EL (cell line): ENCODE measurements at regions not wholly inside any gene's neighbourhood (a gene's known extent, or its start where the extent isn't known, plus 50 kb on each side); places are given as distances from the start of the nearest gene placed in this dataset.
"Not testable (repeated sequence)": the region's sequence is repeated elsewhere in the genome, so short reads cannot be mapped to it uniquely, and the experiment has no call there.

Experiments used
- DNase-seq: peaks from one replicate; pipeline ENCODE4 v3.0.0-alpha.2; 2016

GRCh38 chr10:21048068-21048467 is 151.0 kb upstream of the NEBL start:
- DNase-seq: no peak

- no peak for DNase-seq
Observed at GRCh38 chr10:21047511-21047910, 150.4 kb upstream of the NEBL start.

- no peak for DNase-seq
Observed at GRCh38 chr10:21047096-21047495, 150.0 kb upstream of the NEBL start.

DNA sequence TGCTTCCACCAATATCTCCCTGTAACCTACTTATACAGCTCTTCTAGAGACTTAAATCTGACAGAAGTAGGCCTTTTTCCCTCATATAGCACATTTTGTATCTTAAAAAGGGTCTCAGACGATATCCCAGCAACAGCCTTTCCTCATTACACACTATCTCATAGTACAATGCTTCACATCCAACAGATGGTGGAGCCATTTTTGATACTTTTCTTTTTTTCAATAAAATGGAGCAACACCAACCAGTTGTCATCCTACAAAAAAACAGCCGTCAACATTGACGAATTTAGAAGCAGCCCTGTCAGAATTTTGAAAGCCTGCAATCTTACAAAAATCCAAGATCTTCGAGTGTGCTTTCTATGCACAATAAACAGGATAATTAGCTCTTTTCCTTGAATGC is 145.9 kb upstream of the NEBL start:
- DNase-seq: no peak

GRCh38 chr10:21042536-21042935 is 145.4 kb upstream of the NEBL start:
- DNase-seq: no peak

GRCh38 chr10:21041763-21042458 is 144.8 kb upstream of the NEBL start:
- DNase-seq: no peak

DNA sequence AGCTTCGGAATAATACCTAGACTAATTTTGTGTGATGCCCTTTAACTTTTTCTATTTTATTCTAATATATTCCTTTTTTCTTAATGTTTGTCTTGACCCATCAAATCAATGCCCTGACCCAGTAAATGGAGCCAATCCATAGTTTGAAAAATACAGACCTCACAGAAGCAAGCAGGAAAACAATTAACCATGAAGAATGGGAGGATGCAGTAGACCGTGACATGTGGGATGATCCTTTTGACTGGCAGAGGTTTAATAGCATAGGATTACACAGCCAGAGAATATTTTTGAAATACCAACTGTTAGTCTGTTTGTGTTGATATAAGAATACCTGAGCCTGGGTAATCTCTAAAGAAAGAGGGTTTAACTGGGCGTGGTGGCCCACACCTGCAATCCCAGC is 142.6 kb upstream of the NEBL start:
- DNase-seq: no peak

DNA sequence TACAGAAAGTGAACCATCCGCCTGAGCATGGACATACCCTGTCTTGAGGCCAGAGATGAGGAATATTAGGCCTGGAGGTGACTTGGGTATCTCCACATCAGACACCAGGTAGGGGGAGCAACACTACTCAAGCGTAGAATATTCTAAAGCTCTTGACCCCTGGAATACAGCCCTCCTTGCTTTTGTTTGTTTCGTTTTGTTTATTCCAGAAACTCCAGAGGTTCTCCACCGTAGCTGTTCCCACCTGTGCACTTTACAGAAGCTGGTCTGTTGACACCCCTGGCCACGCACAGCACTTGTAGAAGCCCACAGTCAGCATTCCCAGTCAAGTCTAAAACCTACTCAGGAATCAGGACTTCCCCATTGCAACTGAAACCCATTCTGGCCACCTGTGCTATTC is 139.6 kb upstream of the NEBL start:
- DNase-seq: no peak

GRCh38 chr10:21034770-21035169 is 137.7 kb upstream of the NEBL start:
- not testable (repeated sequence) for DNase-seq

DNA sequence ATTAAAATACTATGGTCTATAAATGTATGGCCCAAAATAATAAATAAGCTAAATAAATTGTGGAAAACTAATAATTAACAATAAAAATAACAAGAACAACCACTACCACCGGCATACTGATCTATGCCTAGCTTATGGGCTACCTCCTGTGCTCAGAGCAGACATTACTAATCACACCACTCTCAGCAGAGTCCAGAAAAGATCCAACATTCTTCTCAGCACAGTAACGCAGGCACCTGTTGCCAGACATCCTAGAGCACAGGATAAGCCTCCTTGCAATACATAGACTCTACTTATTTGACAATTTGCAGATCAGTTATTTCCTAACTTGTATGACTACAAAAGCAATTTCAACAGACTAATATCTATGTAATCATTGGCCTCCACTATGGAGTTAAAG is 137.1 kb upstream of the NEBL start:
- DNase-seq: no peak

- no peak for DNase-seq
Observed at GRCh38 chr10:21032587-21033319, 135.6 kb upstream of the NEBL start.

DNA sequence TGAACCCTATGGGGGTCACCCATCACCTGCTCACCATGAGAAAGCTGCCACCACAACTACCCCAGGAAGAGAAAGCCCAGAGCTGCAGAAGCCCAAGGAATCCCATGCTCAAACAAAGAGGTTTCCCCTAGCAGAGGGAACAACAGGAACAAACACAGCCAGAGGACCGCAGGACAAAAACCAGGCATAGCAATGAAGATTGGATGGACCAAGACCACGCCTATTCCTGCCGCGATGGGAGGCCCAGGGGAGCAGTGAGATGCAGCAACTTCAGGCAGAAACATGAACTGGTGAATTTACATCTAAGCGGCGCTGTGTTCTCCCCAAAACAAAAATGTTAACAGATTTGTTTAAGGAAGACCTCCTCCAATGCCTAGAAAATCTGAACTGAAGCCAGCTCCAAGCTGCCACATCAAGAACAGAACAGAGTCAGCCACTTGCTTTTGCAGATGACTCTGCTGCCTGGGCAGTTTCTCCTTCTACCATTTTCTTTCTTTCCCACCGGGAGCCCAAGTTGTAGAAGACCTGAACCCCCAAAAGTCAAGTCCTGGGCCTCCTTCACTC is 134.2 kb upstream of the NEBL start:
- DNase-seq: no peak

- no peak for DNase-seq
Observed at GRCh38 chr10:21030091-21030490, 133.0 kb upstream of the NEBL start.

DNA sequence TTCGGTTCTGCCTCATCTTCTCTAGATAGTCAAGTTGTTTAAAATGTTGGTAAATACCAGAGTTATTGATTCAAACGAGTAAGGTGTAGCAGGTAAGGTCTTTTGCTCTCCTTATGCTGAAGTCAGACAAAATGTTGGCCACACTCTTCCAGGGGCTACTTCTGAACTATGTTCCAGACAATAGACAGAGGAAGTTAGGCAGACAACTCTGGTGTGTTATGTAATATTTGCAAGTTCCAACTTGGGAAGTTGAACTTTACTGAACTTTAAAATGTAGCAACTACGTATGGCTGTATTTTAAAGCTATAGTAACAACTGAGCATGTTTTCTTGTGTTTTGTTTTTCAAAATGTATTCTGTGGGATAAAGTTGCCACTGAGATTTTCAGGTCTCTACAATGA is 125.7 kb upstream of the NEBL start:
- no peak for DNase-seq

DNA sequence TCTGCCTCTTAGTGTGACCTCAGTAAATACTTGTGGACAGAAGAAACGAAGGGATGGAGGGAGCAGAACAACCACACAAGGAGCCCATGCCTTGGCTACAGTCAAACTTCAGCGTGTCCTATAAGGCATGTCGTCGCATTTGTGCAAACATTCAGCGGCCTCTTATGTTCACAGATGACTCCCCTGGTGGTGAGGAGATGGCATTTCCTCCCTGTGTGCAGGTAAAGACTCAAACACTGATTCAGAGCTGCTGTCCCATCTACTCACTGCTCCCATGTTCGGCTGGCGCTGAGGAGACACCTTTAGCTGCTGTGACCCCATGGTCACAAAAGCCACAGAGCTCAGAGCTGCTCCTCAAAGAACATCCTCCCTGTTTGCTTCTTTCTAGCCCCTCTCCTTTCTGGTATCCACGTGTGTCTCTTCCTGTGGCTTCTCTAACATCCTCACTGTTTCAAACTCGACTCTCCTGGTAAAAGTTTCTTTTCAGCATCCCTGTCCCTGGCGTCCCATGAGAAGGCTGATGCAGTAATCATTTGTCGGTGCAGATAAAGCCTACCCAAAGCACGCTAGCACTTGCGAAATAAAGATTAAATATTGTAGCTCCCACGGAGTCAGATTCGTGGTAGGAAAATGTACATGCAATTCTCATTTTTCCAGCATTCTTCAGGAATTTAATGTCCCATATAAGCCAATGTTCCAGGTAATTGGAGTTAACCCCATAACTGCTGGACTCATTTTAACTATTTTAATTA is 124.9 kb upstream of the NEBL start:
- DNase-seq: no peak

- DNase-seq: no peak
Observed at GRCh38 chr10:21021231-21021630, 124.1 kb upstream of the NEBL start.

DNA sequence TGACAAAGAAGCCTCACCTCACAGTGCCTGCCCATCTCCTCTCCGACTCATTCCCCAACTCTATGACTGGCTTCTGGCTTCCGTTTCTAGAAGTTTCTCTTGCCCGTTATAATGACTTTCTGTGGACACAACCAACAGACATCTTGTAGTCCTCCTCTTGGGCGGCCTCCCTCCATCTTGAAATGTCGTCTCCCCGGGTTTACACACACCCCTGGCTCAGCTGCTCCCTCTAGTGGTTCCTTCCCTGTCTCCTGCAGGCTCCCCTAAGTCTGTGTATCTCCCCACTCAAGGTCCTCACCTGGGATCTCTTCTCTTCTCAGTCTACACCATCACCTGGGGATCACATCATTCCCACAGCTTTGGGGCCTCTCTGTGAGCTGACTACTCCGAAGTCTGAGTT is 123.4 kb upstream of the NEBL start:
- peak; percentile 2 for DNase-seq

GRCh38 chr10:21019436-21019835 is 122.3 kb upstream of the NEBL start:
- DNase-seq: no peak

GRCh38 chr10:21015851-21016250 is 118.7 kb upstream of the NEBL start:
- DNase-seq: no peak

DNA sequence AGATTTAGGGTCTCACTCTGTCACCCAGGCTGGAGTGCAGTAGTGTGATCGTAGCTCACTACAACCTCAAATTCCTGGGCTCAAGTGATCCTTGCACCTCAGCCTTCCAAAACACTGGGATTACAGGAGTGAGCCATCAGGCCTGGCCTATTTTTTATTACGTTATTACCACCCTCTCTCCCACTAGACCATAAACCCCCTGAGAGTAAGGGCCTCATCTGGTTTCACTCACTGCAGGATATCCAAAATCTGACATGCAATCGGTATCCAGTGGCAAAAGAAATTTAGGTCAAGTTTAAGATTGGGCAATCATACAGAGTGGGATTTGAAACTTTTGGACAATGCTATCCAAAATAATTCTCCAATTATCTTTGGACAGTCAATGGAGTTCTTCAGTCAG is 117.0 kb upstream of the NEBL start:
- DNase-seq: no peak

GRCh38 chr10:21011433-21012018 is 114.4 kb upstream of the NEBL start:
- DNase-seq: no peak

DNA sequence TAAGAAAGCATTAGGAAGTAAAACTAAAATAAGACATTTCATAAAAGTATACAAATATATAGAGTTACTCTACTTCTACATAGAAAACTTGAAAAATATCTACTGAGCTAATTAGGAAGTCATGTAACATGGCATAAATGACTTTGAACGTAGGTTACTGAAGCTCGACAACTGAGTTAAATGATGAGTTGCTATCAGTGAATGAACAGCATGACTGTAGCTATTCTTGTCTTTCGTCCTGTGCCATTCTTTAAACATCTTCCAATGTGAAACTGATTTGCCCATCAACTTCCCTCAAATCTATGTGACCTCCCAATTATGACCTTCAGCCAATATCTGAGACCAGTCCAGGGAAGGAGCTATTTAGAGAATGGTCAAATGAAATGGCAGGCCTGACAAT is 113.5 kb upstream of the NEBL start:
- DNase-seq: no peak

- no peak for DNase-seq
Observed at GRCh38 chr10:21003240-21003822, 106.2 kb upstream of the NEBL start.
